ENCODE measurements at regions not wholly inside any gene's neighbourhood (a gene's known extent, or its start where the extent isn't known, plus 50 kb on each side); places are given as distances from the start of the nearest gene placed in this dataset.

DNA sequence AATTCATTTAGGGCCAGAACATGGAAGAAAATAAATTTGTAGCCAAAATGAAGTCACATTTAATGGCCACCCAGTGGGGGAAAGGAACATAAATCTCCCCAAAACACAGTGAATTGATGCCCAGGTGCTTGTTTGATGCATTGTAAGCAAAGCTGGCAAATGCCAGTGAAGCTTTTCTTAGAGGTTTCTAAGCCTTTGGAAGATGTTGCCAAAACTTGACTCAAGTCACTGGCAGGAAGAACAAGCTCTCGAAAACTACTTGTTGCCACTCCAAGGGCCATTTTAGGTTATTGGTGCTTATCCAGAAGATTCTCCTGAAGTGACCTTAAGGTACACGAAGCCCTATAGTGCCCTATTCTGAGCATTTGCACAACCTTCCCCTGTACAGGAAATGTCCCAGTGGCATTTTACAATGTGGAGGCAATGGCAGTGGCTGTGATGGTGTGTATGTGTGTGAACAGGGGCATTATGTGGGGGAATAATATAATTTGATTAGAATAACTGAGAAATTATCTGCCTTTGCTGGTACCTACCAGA is 89.5 kb upstream of the NOVA1 start:
- TF ChIP-seq, protein P1, sequence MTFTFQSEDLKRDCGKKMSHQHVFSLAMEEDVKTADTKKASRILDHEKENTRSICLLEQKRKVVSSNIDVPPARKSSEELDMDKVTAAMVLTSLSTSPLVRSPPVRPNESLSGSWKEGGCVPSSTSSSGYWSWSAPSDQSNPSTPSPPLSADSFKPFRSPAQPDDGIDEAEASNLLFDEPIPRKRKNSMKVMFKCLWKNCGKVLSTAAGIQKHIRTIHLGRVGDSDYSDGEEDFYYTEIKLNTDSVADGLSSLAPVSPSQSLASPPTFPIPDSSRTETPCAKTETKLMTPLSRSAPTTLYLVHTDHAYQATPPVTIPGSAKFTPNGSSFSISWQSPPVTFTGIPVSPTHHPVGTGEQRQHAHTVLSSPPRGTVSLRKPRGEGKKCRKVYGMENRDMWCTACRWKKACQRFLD (tag by site-specific recombination; IDR thresholded peaks at IDR 0.05), result no peak
- no peak for TF ChIP-seq ZNF76 (tag by site-specific recombination; IDR thresholded peaks at IDR 0.05; ENCODE audit: borderline replicate concordance, low read depth)
- TF ChIP-seq, protein P2, sequence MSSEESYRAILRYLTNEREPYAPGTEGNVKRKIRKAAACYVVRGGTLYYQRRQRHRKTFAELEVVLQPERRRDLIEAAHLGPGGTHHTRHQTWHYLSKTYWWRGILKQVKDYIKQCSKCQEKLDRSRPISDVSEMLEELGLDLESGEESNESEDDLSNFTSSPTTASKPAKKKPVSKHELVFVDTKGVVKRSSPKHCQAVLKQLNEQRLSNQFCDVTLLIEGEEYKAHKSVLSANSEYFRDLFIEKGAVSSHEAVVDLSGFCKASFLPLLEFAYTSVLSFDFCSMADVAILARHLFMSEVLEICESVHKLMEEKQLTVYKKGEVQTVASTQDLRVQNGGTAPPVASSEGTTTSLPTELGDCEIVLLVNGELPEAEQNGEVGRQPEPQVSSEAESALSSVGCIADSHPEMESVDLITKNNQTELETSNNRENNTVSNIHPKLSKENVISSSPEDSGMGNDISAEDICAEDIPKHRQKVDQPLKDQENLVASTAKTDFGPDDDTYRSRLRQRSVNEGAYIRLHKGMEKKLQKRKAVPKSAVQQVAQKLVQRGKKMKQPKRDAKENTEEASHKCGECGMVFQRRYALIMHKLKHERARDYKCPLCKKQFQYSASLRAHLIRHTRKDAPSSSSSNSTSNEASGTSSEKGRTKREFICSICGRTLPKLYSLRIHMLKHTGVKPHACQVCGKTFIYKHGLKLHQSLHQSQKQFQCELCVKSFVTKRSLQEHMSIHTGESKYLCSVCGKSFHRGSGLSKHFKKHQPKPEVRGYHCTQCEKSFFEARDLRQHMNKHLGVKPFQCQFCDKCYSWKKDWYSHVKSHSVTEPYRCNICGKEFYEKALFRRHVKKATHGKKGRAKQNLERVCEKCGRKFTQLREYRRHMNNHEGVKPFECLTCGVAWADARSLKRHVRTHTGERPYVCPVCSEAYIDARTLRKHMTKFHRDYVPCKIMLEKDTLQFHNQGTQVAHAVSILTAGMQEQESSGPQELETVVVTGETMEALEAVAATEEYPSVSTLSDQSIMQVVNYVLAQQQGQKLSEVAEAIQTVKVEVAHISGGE (tag by site-specific recombination; conservative IDR thresholded peaks at IDR 0.05; ENCODE audit: low read depth), result no peak
- TF ChIP-seq, protein P3, sequence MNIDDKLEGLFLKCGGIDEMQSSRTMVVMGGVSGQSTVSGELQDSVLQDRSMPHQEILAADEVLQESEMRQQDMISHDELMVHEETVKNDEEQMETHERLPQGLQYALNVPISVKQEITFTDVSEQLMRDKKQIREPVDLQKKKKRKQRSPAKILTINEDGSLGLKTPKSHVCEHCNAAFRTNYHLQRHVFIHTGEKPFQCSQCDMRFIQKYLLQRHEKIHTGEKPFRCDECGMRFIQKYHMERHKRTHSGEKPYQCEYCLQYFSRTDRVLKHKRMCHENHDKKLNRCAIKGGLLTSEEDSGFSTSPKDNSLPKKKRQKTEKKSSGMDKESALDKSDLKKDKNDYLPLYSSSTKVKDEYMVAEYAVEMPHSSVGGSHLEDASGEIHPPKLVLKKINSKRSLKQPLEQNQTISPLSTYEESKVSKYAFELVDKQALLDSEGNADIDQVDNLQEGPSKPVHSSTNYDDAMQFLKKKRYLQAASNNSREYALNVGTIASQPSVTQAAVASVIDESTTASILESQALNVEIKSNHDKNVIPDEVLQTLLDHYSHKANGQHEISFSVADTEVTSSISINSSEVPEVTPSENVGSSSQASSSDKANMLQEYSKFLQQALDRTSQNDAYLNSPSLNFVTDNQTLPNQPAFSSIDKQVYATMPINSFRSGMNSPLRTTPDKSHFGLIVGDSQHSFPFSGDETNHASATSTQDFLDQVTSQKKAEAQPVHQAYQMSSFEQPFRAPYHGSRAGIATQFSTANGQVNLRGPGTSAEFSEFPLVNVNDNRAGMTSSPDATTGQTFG (tag by site-specific recombination; IDR thresholded peaks at IDR 0.05; ENCODE audit: borderline replicate concordance), result no peak
- TF ChIP-seq ZBTB20 (tag by site-specific recombination; IDR thresholded peaks at IDR 0.05), result no peak
- TF ChIP-seq, protein P4, sequence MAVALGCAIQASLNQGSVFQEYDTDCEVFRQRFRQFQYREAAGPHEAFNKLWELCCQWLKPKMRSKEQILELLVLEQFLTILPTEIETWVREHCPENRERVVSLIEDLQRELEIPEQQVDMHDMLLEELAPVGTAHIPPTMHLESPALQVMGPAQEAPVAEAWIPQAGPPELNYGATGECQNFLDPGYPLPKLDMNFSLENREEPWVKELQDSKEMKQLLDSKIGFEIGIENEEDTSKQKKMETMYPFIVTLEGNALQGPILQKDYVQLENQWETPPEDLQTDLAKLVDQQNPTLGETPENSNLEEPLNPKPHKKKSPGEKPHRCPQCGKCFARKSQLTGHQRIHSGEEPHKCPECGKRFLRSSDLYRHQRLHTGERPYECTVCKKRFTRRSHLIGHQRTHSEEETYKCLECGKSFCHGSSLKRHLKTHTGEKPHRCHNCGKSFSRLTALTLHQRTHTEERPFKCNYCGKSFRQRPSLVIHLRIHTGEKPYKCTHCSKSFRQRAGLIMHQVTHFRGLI (tag by site-specific recombination; IDR thresholded peaks at IDR 0.05), result no peak
- no peak for TF ChIP-seq ZNF169 (tag by site-specific recombination; IDR thresholded peaks at IDR 0.05)
- no peak for TF ChIP-seq ZNF350 (tag by site-specific recombination; IDR thresholded peaks at IDR 0.05)
- no peak for TF ChIP-seq ZNF48 (tag by site-specific recombination; IDR thresholded peaks at IDR 0.05)
- TF ChIP-seq ZNF426 (tag by site-specific recombination; IDR thresholded peaks at IDR 0.05), result no peak
- TF ChIP-seq, protein P5, sequence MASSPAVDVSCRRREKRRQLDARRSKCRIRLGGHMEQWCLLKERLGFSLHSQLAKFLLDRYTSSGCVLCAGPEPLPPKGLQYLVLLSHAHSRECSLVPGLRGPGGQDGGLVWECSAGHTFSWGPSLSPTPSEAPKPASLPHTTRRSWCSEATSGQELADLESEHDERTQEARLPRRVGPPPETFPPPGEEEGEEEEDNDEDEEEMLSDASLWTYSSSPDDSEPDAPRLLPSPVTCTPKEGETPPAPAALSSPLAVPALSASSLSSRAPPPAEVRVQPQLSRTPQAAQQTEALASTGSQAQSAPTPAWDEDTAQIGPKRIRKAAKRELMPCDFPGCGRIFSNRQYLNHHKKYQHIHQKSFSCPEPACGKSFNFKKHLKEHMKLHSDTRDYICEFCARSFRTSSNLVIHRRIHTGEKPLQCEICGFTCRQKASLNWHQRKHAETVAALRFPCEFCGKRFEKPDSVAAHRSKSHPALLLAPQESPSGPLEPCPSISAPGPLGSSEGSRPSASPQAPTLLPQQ (tag by site-specific recombination; IDR thresholded peaks at IDR 0.05), result no peak
- TF ChIP-seq ZNF654 (tag by site-specific recombination; IDR thresholded peaks at IDR 0.05; ENCODE audit: low read depth), result no peak
- ChIA-PET CTCF (no interaction called here), POLR2A (no interaction called here)
- H3K4me1 ChIP-seq (ENCODE audit: control insufficient read depth, insufficient read depth, low read length), result no peaks in the 10 kb centered on the region
- no peaks in the 10 kb centered on the region for H3K36me3 ChIP-seq (ENCODE audit: control insufficient read depth in 2 of 2, insufficient read depth in 1 of 2, low read length in 2 of 2)
- H3K9me3 ChIP-seq (ENCODE audit: control insufficient read depth, insufficient read depth, low read depth, low read length), result no peaks in the 10 kb centered on the region
- no peak overlapping the region for H3K27ac ChIP-seq (ENCODE audit: extremely low read depth, low read depth, low read length)
- no peak overlapping the region for H3K4me3 ChIP-seq (ENCODE audit: low read depth, low read length)

DNA sequence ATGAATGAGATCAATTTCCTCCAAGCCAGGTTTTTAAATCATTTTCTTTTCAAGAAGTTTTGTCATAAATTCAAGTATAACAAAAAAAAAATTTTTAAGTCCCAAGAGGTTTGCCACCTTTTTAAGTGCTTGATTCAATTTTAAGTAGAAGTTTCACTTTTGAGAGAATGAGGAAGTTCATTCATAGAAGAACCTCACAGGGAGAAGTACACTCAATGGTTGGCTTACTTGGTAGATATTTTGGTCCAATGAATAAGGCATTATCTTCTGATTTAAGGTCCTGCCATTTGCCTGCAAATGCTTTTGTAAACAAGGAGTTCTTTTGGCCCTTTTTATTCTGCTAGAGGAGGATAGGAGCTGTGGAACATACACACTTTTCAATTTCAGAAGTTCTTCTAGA is 96.7 kb upstream of the NOVA1 start:
- TF ChIP-seq, protein P6, sequence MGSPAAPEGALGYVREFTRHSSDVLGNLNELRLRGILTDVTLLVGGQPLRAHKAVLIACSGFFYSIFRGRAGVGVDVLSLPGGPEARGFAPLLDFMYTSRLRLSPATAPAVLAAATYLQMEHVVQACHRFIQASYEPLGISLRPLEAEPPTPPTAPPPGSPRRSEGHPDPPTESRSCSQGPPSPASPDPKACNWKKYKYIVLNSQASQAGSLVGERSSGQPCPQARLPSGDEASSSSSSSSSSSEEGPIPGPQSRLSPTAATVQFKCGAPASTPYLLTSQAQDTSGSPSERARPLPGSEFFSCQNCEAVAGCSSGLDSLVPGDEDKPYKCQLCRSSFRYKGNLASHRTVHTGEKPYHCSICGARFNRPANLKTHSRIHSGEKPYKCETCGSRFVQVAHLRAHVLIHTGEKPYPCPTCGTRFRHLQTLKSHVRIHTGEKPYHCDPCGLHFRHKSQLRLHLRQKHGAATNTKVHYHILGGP (tag by site-specific recombination; IDR thresholded peaks at IDR 0.05), result no peak
- TF ChIP-seq ZNF335 (tag by site-specific recombination; conservative IDR thresholded peaks at IDR 0.05), result no peak
- no peak for TF ChIP-seq ZNF350 (tag by site-specific recombination; IDR thresholded peaks at IDR 0.05)
- TF ChIP-seq ZBTB17 (tag by site-specific recombination; IDR thresholded peaks at IDR 0.05), result no peak
- TF ChIP-seq ZNF843 (tag by site-specific recombination; IDR thresholded peaks at IDR 0.05), result no peak
- no peak for TF ChIP-seq ZNF223 (tag by site-specific recombination; IDR thresholded peaks at IDR 0.05)
- ChIA-PET POLR2A (no interaction called here), CTCF (no interaction called here)
- no peaks in the 10 kb centered on the region for H3K9me3 ChIP-seq (ENCODE audit: control insufficient read depth, insufficient read depth, low read depth, low read length)
- H3K4me1 ChIP-seq (ENCODE audit: control insufficient read depth, insufficient read depth, low read length), result no peaks in the 10 kb centered on the region
- no peaks in the 10 kb centered on the region for H3K36me3 ChIP-seq (ENCODE audit: control insufficient read depth in 2 of 2, insufficient read depth in 1 of 2, low read length in 2 of 2)
- no peak overlapping the region for H3K27ac ChIP-seq (ENCODE audit: extremely low read depth, low read depth, low read length)
- H3K4me3 ChIP-seq (ENCODE audit: low read depth, low read length), result no peak overlapping the region

Data from HEK293 (cell line).